Hematopoietic multipotent progenitor cell treated with erythropoietin and hydrocortisone succinate and interleukin-3 and kit ligand, for 17 days (in vitro differentiated cells): ENCODE measurements at regions not wholly inside any gene's neighbourhood (a gene's known extent, or its start where the extent isn't known, plus 50 kb on each side); places are given as distances from the start of the nearest gene placed in this dataset.

Source experiments
- DNase-seq: peaks from one replicate; pipeline ENCODE4 v3.0.0-alpha.2; 2015; ENCODE audit warnings: low spot score

DNA sequence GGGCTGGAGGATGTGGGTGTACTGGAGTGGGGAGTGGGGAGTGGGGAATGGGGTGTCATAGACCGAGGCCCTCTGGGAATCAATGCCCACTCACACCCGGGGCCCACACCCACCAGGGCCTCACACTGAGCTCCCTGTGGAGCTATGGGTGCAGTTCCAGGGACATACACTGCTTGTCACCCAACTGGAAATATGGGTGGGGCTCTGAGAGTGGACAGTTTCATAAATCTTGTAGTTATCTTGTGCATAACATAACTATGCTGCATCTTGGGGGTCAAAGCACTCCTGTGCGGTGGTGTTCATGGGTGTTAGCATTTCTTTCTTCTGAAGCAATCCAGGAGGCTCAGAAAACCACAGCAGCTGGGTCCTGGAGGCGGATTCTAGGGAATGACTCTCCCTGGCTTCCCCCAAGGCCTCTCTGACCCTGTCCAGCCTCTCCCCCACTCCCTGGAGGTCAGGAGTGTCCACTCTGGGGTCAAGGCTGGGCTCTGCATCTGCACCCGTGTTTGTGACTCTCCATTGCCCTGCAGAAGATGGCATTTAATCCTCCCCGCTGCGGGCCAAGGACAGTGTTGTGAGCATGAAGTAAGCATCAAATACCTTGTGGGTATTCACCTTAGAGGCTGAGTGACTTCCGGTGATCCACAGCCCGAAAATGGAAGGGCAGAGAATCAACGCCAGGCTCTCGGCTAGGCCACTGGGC is 172.5 kb downstream of the CTTN start:
- DNase-seq, result no peak

DNA sequence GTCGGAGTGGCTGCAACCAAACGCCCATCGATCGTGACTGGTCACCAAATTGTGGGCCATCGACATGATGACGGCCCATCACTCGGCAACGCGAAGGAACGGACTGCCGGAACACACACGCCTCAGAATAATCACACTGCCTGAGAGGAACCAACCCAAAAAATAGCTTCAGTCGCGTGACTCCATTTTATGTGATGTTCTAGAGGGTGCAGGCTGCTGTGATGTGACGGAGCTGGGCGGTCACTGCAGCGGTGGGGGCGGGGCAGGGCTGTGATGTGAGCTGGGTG is 174.6 kb downstream of the CTTN start:
- no peak for DNase-seq

DNA sequence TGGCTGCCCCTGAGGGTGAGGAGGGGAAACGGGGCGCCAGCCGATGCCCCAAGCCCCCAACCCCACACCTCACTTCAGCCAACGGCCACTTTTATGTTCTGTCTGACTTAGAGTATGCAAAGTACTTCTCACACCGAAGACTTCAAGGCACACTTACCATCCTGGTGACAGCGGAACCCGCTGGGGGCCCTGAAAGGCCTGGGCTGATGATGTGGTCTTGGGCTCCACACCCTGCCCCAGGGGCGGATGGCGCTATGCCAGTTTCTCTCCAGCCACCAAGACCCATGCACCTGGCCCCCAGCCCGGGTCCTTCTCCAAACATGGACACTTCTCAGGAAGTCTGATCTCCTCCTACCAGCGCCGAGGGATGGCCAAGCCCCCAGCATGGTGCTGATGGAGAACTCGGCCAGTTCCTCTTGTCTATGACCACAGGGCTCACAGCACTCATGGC is 175.4 kb downstream of the CTTN start:
- DNase-seq, result no peak

DNA sequence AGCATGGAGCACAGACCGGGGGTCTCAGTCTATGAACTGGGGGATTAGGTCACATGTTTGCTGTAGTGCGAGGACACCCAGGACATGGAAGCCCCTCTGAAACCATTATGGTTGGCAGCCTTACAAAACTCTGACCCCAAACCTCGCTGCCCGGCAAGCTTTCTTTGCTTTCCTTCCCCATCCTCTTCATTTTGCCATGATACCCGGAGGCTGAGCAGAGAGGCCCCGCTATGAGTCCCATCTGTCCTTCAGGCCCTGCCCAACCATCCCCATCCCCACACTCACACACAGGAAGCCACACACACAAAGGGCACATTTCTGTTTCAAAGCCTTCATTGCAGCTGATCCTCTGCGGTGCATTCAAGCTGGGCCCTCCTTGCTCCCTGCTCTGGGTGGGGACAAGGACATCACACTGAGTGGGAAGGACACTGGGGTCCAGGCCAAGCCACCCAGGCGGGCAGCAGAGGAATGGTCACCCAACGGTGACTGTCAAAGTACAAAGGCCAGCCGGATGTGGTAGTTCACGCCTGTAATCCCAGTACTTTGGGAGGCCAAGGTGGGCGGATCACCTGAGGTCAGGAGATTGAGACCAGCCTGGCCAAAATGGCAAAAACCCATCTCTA is 176.5 kb downstream of the CTTN start:
- no peak for DNase-seq

DNA sequence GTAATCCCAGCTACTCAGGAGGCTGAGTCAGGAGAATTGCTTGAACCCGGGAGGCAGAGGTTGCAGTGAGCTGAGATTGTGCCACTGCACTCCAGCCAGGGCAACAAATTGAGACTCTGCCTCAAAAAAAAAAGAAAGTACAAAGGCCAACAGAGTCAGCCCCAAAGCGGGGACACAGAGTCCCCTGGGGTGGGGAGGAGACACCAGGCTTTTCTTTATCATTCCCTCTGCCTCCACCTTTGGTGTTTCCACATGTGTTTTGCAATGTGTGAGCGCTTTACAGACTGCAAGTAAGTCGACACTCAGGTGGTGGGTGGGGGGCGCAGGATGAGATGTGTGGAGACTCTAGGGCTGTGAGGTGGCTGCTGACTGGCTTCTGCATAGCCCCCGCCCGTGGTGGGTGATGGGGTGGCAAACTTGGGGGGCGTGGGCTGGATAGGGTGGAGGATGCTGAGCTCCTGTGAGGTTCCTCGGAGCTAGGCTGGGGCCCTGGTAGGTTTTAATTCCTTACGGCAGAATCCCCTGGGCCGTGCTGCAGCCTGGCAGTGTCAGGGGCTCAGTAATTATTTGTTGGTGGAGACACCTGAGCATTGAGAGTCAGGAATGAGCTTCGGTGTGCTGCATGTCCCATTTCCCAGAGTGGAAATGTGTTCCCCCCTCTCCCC is 177.2 kb downstream of the CTTN start:
- no peak for DNase-seq

DNA sequence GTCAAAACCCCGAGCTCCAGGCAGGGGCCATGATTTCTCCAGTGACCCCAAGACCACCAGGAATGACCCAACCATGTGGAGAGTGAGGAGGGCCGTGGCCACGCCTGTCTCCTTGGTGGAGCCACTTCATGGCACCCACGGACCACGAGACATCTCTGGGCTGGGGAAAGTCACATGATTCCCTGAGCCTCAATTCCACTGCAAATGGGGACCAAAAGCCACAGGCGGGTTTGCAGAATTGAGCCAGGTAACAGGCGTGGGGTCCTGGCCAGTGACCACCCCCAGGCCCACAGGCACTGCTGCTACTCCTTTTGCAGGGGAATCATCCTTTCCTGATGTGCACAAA is 178.9 kb downstream of the CTTN start:
- no peak for DNase-seq

DNA sequence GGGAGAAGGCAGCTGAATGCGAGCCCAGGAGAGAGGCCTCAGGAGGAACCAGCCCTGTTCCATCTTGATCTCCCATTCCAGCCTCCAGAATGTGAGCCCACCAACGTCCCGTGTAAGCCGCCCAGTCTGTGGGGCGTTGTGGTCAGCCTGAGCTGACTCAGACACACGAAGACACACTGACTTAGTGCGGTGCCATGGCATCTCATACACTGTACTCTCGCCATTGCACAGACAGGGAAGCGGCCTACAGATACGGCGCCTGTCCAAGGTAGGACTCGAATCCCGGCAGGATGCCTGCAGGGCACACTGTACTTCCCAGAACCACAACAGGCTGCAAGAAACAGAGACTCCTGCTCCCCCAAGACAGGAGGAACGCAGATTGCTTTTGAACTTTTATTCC is 179.6 kb downstream of the CTTN start:
- no peak for DNase-seq

DNA sequence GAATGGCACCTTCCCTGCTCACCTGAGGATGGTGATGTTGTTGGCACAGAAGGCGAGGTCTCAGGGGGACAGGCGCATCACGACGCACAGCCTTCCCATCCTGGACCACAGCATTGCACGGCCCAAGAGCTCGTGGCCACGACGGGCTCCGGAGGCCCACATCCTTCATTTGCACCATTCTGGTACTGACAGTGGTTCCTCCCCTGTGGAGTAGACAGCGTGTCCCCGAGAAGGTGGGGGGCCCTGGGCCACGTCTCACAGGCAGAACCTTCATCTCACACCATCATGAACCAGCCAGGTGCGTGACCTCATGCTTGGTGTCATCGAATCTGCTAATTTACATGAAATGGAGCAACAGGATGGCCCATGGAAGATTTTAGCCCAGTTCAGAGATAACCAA is 180.0 kb downstream of the CTTN start:
- no peak for DNase-seq

DNA sequence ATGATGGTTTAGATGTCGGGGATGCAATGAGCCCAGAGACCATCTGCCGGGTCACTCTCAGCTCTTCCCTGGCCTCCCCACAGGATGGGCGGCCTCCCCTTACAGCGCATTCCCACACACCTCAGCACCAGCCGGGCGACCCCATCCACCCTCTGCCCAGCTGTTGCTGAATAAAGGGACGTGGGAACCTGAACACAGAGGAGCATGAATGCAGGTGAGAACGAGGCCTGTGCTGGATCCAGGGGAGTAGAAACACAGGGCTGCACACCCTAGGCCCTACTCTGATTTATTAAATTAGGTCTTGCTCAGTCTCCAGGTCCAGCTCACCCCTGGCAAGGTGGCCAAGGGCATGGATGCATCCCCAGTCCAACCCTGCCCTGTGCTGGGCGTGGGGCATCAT is 180.5 kb downstream of the CTTN start:
- DNase-seq, result no peak

DNA sequence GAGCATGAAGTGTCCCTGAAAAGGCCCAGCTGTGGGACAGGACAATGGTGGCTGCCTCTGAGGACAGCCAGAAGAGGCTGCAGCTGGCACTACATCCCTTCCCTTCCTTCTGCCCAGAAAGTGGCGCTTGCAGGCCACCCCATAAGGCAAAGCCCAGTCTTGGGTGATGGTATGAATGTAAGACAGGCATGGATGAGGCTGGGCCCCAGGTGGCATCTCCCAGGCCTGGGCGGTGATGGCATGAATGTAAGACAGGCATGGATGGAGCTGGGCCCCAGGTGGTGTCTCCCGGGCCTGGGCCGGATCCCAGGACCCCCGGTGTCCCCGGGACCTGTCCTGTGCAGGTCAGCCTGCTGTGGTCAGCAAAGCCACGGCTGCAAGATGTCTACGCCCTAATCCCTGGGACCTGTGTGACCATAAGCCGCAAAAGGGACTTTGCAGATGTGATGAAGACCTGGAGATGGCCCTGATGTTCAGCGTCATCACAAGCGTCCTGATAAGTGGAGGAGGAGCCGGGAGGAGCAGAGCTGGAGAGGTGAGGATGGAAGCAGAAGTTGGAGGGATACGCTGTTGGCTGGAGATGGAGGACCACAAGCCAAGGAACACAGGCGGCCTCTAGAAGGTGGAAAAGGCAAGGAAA is 181.1 kb downstream of the CTTN start:
- DNase-seq, result no peak

DNA sequence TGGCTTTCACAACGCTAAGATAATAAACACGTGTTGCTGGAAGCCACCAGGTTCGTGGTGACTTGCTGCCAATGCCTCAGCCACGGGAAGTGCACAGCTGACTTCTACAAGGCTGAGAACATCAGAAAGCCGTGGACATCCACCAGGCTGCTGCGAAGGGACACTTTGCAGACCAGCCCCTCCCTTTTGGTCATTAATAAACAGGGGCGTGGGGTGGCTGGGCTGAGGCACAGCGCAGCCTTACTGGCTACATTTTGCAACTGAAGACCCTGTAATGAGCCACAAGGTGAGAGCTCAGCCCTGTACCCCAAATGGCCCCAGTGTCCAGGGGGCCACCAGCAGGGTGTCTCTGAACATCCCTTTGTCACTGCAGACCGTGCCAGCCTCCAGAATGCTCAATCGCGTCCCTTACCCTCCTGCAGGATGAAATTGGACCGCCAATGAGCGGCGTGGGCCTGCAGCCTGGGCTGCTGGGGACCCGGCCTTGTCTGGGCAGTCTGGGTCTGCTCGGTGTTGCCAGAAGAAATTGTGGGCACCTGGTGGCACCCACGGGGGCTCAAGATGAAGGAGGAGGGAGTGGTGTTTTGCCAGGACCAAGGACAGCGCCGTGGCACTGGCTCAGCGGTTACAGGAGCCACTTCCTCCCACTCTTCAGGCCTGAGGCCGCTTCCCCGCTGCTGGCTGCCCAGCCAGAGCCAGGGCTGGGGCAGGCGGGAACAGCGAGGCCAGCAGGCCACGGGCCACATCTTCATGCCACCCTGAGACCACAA is 181.9 kb downstream of the CTTN start:
- DNase-seq, result no peak

DNA sequence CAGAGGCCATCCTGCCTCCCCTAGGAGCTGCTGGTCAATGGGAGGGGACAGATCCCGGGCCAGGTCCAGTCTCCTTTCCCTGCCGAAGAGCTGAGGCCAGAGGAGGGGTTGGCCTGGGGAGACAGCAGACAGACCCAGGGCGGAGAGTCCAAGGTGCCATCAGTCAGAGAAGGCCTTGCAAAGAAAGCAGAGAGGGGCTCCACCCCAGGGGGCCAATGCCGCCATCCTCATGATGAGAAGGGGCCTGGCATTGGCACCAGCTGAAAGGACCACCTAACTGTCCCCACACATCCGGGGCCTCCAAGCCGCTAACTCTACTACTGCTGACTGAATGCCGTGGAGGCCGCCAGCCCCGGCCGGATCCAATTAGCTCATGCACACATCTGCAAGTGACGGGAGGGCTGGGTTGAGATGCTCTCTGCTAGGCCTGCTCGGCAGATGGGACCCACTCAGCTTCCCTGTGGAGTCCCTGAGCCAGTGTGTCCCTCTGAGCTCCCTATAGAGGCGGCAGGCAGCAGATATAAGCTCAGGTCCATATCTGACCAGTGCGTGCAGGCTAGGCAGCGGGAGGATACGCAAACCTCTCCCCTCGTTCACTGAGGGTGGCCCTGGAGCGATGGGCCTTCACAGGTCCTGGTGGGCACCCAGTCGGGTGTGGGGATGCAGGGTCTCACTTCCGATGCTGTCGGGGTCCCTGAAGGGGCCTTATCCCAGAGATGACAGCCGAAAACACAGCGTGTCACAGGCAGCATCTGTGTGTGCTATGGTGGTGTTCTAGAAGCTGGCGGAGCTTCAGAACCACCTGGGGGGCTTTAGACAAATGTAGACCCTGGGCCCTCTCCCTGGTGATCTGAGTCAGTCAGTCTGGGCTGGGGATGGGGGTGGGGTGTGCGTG is 183.9 kb downstream of the CTTN start:
- DNase-seq, result no peak

DNA sequence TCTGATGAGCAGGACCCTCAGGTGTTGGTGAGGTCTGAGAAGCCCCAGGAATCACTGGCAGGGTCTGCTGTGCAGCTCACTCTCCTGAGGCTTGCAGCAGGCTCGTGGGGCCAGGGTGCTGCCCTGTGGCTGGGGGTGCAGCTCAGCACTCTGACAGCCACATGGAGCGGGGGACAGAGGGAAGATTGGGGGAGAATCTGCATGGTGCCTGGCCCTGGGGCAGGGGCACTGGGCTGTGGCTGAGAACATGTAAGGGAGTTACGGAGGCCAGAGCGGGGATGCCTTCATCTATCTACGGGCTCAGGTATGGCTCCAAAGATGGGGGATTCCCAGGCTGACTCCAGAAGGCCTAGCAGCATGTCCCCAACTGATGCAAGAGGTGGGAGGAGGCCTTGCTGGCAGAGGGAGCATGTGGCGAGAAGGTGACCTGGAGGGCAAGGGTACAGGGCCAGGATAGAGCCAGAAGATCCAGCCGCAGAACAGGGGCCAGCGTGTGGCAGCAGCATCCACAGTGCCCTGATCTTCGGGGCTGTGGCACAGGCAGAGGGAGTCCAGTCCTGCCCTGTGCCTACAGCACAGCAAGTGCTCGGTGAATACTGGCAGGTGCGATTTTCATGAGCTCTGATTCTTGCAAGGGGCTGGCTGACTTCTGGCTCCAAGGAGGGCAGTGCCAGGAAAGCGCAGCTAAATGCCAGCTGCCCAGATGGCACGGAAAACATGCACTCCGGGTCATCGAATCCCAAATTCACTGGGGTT is 184.7 kb downstream of the CTTN start:
- no peak for DNase-seq

DNA sequence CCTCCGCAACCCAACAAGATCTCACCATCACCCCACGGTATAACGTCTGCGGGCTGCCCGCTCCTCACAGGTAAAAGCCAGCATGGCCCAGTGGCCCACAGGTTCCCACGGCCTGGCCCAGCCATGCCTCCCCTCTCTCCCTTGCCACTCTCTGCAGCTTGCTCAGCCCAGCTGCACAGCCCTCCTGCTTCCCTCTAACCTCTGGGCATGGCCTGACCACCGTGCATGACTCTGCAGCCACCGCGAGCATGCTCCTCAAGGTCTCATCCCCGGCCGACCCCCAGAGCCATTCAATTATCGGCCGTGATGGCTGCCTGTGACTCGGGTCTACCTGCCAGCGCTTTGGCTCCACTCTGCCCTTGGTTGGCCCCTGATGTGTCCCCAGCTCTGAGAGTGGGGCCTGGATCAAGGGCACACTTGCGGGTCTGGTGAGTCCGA is 185.5 kb downstream of the CTTN start:
- no peak for DNase-seq

DNA sequence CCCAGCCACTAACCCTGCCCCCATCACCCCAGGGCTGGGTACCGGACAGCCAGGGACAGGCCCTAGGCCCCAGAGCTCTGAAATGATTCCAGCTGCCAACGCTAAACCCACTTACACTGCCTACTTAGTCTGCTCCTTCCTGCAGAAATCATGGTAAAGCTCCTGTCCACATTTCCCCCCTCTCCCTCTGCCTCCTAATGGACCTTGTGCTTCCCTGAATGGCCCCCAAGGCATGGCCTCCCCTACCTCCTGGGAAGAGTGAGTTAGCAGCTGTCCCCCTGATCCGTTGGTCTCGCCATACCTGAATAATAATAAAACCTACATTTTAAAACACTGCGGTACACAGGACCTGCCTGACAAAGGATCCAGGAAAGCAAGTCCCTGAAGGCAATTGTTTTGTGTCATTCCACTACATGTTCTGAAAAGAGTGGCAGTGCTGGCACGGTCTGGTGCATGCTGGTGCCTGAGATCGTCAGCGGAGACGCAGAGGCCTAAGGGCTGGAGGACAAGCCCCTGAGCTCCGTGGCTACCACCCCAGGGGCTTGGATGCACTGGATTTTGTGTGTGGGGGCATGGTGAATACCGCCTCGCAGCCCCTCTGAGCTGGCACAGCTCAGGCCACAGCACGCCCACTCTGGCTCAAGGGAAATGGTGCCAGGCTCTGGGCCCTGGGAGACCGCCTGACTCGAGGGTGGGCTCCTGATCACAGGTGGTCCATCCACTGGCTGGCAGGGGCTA is 186.3 kb downstream of the CTTN start:
- DNase-seq, result no peak

DNA sequence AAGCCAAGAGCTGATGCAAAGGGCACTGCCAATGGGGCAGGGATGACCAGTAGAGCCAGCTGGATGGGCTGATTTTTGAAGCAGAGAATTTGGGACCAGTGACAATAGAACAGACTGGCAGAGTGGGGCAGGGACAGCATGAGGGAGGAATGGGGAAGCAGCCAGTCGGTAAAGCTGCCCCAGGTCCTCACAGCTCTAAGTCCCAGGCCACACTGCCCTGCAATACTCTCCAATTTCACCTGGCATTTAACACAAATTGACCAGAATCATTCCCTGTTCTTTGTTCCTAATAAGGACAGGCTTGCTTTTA is 186.9 kb downstream of the CTTN start:
- DNase-seq, result no peak

DNA sequence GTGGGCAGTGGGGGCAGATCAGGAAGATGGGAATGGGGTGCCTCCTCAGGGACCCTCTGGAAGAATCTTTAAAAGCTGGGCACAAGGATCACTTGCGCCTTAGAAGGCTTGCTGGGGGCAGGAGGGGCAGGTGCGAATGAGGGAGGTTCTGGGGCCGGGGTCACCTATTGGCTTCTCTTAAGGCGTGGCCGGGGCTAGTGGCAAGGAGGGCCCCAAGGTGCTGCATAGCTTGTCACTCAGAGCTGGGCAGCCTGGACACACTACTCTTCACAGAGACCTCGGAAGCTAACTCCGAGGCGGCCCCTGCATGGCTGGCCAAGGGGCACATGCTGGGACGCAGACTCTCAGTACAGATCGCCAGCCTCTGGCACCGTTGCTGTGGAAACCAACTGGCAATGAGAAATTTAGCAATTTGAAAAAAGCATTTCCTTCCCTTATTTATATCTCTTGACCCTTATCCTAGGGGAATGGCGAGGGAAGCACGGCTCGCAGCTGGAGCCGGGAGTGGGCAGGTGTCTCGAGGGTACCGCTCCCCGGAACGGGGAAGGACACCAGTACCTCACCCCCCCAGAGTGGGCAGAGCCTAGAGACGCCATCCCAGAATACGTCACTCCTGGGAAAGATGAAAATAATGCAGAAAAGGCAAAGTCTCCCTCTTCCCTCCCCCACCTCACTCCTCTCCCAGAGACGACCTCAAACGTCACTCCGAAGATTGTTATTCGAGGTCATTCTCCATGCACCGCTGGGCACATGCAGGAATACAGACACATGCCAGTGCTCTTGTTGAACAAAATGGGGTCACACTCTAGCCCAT is 188.1 kb downstream of the CTTN start:
- no peak for DNase-seq

DNA sequence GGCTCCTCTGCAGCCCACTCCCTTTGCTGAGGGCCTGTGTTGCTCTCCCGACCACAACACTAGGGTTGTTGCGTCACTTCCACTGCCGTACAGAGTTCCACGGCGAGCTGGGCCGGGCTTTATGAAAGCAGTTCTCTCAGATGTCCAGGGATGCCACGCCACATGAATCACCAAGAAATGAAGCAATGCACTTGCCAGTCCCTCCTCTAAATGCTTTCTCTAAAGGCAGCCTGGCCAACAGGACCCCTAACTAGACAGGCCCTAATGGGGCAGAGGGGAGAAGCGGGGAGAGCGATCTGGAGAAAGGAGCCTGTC is 188.7 kb downstream of the CTTN start:
- no peak for DNase-seq

DNA sequence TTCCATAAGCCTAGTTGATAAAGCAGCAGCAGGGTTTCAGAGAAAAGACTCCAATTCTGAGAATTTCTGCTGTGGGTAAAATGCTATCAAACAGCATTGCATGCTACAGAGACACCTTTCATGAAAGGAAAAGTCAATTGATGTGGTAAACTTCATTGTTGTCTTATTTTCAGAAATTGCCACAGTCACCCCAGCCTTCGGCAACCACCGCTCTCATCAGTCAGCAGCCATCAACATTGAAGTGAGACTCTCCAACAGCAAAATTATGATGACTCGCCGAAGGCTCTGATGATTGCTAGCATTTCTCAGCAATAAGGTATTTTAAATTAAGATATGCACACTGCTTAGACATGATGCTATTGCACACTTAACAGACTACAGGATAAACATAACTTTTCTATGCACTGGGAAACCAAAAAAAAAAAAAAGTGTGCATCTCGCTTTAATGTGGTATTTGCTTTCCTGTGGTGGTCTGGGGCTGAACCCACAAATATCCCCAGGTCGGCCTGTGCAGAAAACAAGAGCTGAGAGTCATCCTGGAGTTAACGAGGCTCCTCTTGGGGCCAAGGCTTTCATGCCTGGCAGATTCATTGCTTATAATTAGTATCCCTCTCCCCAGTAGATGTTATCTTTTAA is 192.1 kb downstream of the CTTN start:
- no peak for DNase-seq
